ENCODE measurements at regions not wholly inside any gene's neighbourhood (a gene's known extent, or its start where the extent isn't known, plus 50 kb on each side); places are given as distances from the start of the nearest gene placed in this dataset.

DNA sequence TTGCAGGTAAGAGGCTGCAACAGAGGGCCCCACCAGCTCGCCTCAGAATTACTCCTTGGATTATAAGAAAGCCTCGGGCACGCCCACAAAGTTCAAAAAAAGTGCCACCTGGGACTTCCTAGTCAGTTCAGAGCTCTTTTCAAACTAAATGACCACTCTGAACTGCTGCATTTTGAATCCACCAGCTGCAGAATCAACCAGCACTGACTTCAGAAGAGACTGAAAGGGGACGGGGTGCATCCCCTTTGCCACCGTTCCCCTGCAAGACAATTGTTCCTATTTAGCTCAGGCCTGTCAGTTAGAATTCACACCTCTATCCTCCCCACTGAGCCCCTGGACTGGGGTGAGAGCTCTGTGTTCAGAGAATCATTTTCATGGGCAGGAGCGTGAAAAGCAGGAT, 181.4 kb upstream of the GADL1 start:
- peaks cover 4% of the 10 kb centered on the region; the same call in 1 of the 2 replicates for H3K9me3 ChIP-seq (ENCODE audit: control insufficient read depth, insufficient read depth, low read length)
- no peak for DNase-seq (ENCODE audit: low read depth, low spot score)
- no peak for TF ChIP-seq CTCF (IDR thresholded peaks at IDR 0.05; ENCODE audit: low read depth, low read length)
- H3K27ac ChIP-seq (ENCODE audit: low read depth, low read length): no peak overlapping the region
- H3K4me3 ChIP-seq (ENCODE audit: low read depth, low read length): no peak overlapping the region
- no peaks in the 10 kb centered on the region for H3K27me3 ChIP-seq (ENCODE audit: control insufficient read depth, insufficient read depth, low read length)
- ChIA-PET POLR2A (interaction anchor here (0.6 kb wide), 1 partner anchor 279 kb away, joined by 4 read pairs; no protein-coding TSS in a partner anchor), CTCF (interaction anchor here (0.9 kb wide), 1 partner anchor 33 kb away, joined by 3 read pairs; no protein-coding TSS in a partner anchor)

DNA sequence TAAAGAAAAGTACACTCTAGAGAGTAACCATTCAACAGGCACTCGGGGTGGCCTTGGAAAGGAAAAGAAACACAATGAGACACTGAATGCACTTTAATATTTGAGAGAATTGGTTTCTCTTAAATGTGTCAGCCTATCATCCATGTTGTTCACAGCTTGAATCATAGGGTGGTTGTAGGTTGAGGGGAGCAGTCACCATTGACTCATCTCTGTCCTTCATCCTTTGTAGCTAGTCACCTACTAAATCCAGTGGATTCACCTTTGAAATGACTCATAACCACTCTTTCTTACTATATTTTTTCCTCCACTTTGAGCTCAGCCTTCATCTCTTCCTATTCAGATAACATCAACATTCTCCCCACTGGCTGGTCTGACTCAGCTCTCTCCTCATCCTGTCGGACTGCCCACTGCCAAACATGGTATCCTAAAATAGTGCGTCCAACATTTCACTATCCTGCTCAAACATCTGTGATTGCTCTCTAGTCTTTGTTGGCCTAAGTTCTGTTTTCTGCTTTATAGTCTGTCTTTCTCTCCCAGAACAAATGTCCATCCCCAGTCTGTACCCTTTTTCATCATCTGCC, 182.7 kb upstream of the GADL1 start:
- ChIA-PET POLR2A (interaction anchor here (0.8 kb wide), 1 partner anchor 455 kb away, joined by 3 read pairs; the partner anchor contains the start of gene STT3B), CTCF (interaction anchor here (0.6 to 0.8 kb wide), 3 partner anchors 19 to 906 kb away, joined by 3 read pairs; no protein-coding TSS in a partner anchor)
- TF ChIP-seq CTCF (IDR thresholded peaks at IDR 0.05; ENCODE audit: low read depth, low read length): no peak
- H3K27me3 ChIP-seq (ENCODE audit: control insufficient read depth, insufficient read depth, low read length): no peaks in the 10 kb centered on the region
- peak overlapping the region; percentile 66 for H3K27ac ChIP-seq (ENCODE audit: low read depth, low read length)
- H3K4me3 ChIP-seq (ENCODE audit: low read depth, low read length): no peak overlapping the region
- DNase-seq (ENCODE audit: low read depth, low spot score): peak; percentile 72
- peaks cover 4% of the 10 kb centered on the region; the same call in 1 of the 2 replicates for H3K9me3 ChIP-seq (ENCODE audit: control insufficient read depth, insufficient read depth, low read length)

GRCh38 chr3:31077826-31078225, 183.4 kb upstream of the GADL1 start:
- Histone ChIP-seq H3K4me3 (ENCODE audit: low read depth, low read length) (no peak overlapping the region), H3K27me3 (ENCODE audit: control insufficient read depth, insufficient read depth, low read length) (no peaks in the 10 kb centered on the region), H3K9me3 (ENCODE audit: control insufficient read depth, insufficient read depth, low read length) (peaks cover 4% of the 10 kb centered on the region; the same call in 1 of the 2 replicates), H3K27ac (ENCODE audit: low read depth, low read length) (no peak overlapping the region)
- POLR2A ChIA-PET: no interaction called here
- no peak for TF ChIP-seq CTCF (IDR thresholded peaks at IDR 0.05; ENCODE audit: low read depth, low read length)
- CTCF ChIA-PET: interaction anchor here (0.6 kb wide), 1 partner anchor 27 kb away, joined by 3 read pairs; no protein-coding TSS in a partner anchor
- no peak for DNase-seq (ENCODE audit: low read depth, low spot score)

GRCh38 chr3:31079689-31080088, 185.2 kb upstream of the GADL1 start:
- no peak for DNase-seq (ENCODE audit: low read depth, low spot score)
- Histone ChIP-seq H3K4me3 (ENCODE audit: low read depth, low read length) (no peak overlapping the region), H3K27ac (ENCODE audit: low read depth, low read length) (no peak overlapping the region), H3K27me3 (ENCODE audit: control insufficient read depth, insufficient read depth, low read length) (no peaks in the 10 kb centered on the region), H3K9me3 (ENCODE audit: control insufficient read depth, insufficient read depth, low read length) (peaks cover 4% of the 10 kb centered on the region; the same call in 1 of the 2 replicates)
- POLR2A ChIA-PET: no interaction called here
- no peak for TF ChIP-seq CTCF (IDR thresholded peaks at IDR 0.05; ENCODE audit: low read depth, low read length)
- CTCF ChIA-PET: no interaction called here

DNA sequence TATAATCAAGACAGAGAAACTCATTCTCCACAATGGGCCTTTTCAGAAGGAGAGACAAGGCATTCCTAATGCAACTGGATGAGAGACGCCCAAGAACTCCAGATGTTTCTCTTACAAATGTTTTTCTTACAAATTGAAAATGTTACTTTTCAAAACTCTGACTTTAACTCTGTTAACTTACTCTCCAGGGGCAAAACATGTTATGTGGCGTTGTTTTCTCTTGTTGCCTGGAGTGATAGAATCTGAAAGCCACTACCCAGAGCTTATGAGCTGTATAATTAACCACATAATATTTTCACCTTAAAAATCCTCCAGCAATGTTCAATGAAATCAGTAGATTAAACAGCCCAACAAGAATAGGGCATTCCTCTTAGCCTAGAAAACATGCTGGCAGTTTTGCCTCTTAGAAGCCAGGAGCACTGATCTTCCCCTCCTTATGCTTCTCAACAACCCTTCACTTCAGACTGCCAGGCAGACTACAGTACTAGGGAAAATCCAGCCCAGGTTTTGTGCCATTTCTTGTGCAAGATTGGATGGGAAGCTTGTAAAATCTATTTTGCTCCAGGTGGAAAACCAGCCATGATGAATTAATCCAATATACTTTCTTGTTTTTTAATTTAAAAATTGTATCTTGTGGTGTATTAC, 186.7 kb upstream of the GADL1 start:
- POLR2A ChIA-PET: no interaction called here
- H3K9me3 ChIP-seq (ENCODE audit: control insufficient read depth, insufficient read depth, low read length): no peaks in the 10 kb centered on the region
- CTCF ChIA-PET: no interaction called here
- DNase-seq (ENCODE audit: low read depth, low spot score): no peak
- H3K4me3 ChIP-seq (ENCODE audit: low read depth, low read length): no peak overlapping the region
- H3K27ac ChIP-seq (ENCODE audit: low read depth, low read length): no peak overlapping the region
- H3K27me3 ChIP-seq (ENCODE audit: control insufficient read depth, insufficient read depth, low read length): no peaks in the 10 kb centered on the region
- TF ChIP-seq CTCF (IDR thresholded peaks at IDR 0.05; ENCODE audit: low read depth, low read length): no peak

All from AG04450 (cell line).